ENCODE measurements at regions not wholly inside any gene's neighbourhood (a gene's known extent, or its start where the extent isn't known, plus 50 kb on each side); places are given as distances from the start of the nearest gene placed in this dataset.

GRCh38 chr3:43926055-43926454 lies 235.3 kb downstream of the ABHD5 start:
- Histone ChIP-seq H3K9ac (ENCODE audit: low read length) (no peak overlapping the region), H3K27ac (ENCODE audit: low read length) (no peak overlapping the region), H3K79me2 (replicated peaks; ENCODE audit: insufficient read depth, low read length) (no peaks in the 10 kb centered on the region), H4K20me1 (ENCODE audit: insufficient read depth) (no peaks in the 10 kb centered on the region), H3K4me3 (ENCODE audit: low read length) (no peak overlapping the region), H3K4me2 (ENCODE audit: low read length) (no peak overlapping the region), H3F3A (ENCODE audit: insufficient read depth, low read length, poor library complexity, severe bottlenecking) (no peaks in the 10 kb centered on the region), H3K9me3 (ENCODE audit: low read length) (no peaks in the 10 kb centered on the region), H2AFZ (ENCODE audit: low read depth, low read length) (no peak overlapping the region), H3K9me2 (ENCODE audit: insufficient read depth, low read length) (no peaks in the 10 kb centered on the region), H3K36me3 (ENCODE audit: insufficient read depth, low read length) (no peaks in the 10 kb centered on the region), H3K27me3 (ENCODE audit: insufficient read depth, low read depth, low read length) (no peaks in the 10 kb centered on the region)
- TF ChIP-seq CTCF (IDR thresholded peaks at IDR 0.05; ENCODE audit: poor library complexity, severe bottlenecking) (no peak), EP300 (conservative IDR thresholded peaks at IDR 0.05; ENCODE audit: poor library complexity, severe bottlenecking) (no peak), RAD21 (conservative IDR thresholded peaks at IDR 0.05) (no peak), EZH2 (IDR thresholded peaks at IDR 0.05; ENCODE audit: borderline replicate concordance, insufficient read depth, low read length, poor library complexity, severe bottlenecking) (no peak), MXI1 (conservative IDR thresholded peaks at IDR 0.05; ENCODE audit: poor library complexity, severe bottlenecking) (no peak), POLR2AphosphoS5 (IDR thresholded peaks at IDR 0.05) (no peak), SMC3 (conservative IDR thresholded peaks at IDR 0.05; ENCODE audit: poor library complexity) (no peak), TAF1 (IDR thresholded peaks at IDR 0.05; ENCODE audit: low read depth) (no peak), REST (IDR thresholded peaks at IDR 0.05; ENCODE audit: borderline replicate concordance) (no peak)

GRCh38 chr3:43932921-43933320 lies 242.2 kb downstream of the ABHD5 start:
- no peak overlapping the region for H3K9ac ChIP-seq (ENCODE audit: low read length)
- no peaks in the 10 kb centered on the region for H3K79me2 ChIP-seq (replicated peaks; ENCODE audit: insufficient read depth, low read length)
- no peaks in the 10 kb centered on the region for H3K36me3 ChIP-seq (ENCODE audit: insufficient read depth, low read length)
- no peaks in the 10 kb centered on the region for H3F3A ChIP-seq (ENCODE audit: insufficient read depth, low read length, poor library complexity, severe bottlenecking)
- no peak overlapping the region for H3K4me2 ChIP-seq (ENCODE audit: low read length)
- no peaks in the 10 kb centered on the region for H3K9me3 ChIP-seq (ENCODE audit: low read length)
- no peak overlapping the region for H2AFZ ChIP-seq (ENCODE audit: low read depth, low read length)
- H3K27me3 ChIP-seq (ENCODE audit: insufficient read depth, low read depth, low read length), result no peaks in the 10 kb centered on the region
- H3K27ac ChIP-seq (ENCODE audit: low read length), result no peak overlapping the region
- H3K9me2 ChIP-seq (ENCODE audit: insufficient read depth, low read length), result no peaks in the 10 kb centered on the region
- no peak overlapping the region for H3K4me3 ChIP-seq (ENCODE audit: low read length)
- H4K20me1 ChIP-seq (ENCODE audit: insufficient read depth), result no peaks in the 10 kb centered on the region
- TF ChIP-seq CTCF (IDR thresholded peaks at IDR 0.05; ENCODE audit: poor library complexity, severe bottlenecking) (no peak), SMC3 (conservative IDR thresholded peaks at IDR 0.05; ENCODE audit: poor library complexity) (no peak), MXI1 (conservative IDR thresholded peaks at IDR 0.05; ENCODE audit: poor library complexity, severe bottlenecking) (no peak), REST (IDR thresholded peaks at IDR 0.05; ENCODE audit: borderline replicate concordance) (no peak), EP300 (conservative IDR thresholded peaks at IDR 0.05; ENCODE audit: poor library complexity, severe bottlenecking) (no peak), EZH2 (IDR thresholded peaks at IDR 0.05; ENCODE audit: borderline replicate concordance, insufficient read depth, low read length, poor library complexity, severe bottlenecking) (no peak), TAF1 (IDR thresholded peaks at IDR 0.05; ENCODE audit: low read depth) (no peak), POLR2AphosphoS5 (IDR thresholded peaks at IDR 0.05) (no peak), RAD21 (conservative IDR thresholded peaks at IDR 0.05) (no peak)

Data from neural cell (in vitro differentiated cells).